Karpas-422 (cell line): ENCODE measurements at regions not wholly inside any gene's neighbourhood (a gene's known extent, or its start where the extent isn't known, plus 50 kb on each side); places are given as distances from the start of the nearest gene placed in this dataset.
"Not testable (repeated sequence)": the region's sequence is repeated elsewhere in the genome, so short reads cannot be mapped to it uniquely, and the experiment has no call there.

Source experiments
- DNase-seq: peaks from one replicate; pipeline ENCODE4 v3.0.0-alpha.2; 2015
- H2AFZ ChIP-seq: fragments of 200-600 bp; sonication (generic); 2 replicates; pipeline ENCODE4 v1.6.1; 2014; ENCODE audit warnings: antibody characterized with exemption, low read length, mixed read lengths
- H3K27ac ChIP-seq: fragments of 200-600 bp; sonication (generic); 2 replicates; pipeline ENCODE4 v1.5.1; 2014; ENCODE audit warnings: mild to moderate bottlenecking, low read length, moderate library complexity
- H3K27me3 ChIP-seq: fragments of 200-600 bp; sonication (generic); 2 replicates; pipeline ENCODE4 v1.6.1; 2014; ENCODE audit warnings: low read length, mixed read lengths
- H3K36me3 ChIP-seq: fragments of 200-600 bp; sonication (generic); 2 replicates; pipeline ENCODE4 v1.6.1; 2014; ENCODE audit warnings: low read length, mixed read lengths; ENCODE audit not compliant: insufficient read depth
- H3K4me1 ChIP-seq: fragments of 200-600 bp; sonication (generic); 2 replicates; pipeline ENCODE4 v1.6.1; 2014; ENCODE audit warnings: mild to moderate bottlenecking, low read length, mixed read lengths
- H3K4me2 ChIP-seq: fragments of 200-600 bp; sonication (generic); 2 replicates; pipeline ENCODE4 v1.6.1; 2014; ENCODE audit warnings: low read length, low read depth, mild to moderate bottlenecking; ENCODE audit not compliant: poor library complexity, severe bottlenecking
- H3K4me3 ChIP-seq: fragments of 200-600 bp; sonication (generic); 2 replicates; pipeline ENCODE4 v1.5.1; 2014; ENCODE audit warnings: mild to moderate bottlenecking, antibody characterized with exemption, low read length, mixed read lengths
- H3K79me2 ChIP-seq: fragments of 200-600 bp; sonication (generic); 2 replicates; pipeline ENCODE4 v1.6.1; 2014; ENCODE audit warnings: mild to moderate bottlenecking, low read length, mixed read lengths
- H3K9ac ChIP-seq: fragments of 200-600 bp; sonication (generic); 2 replicates; pipeline ENCODE4 v1.6.0; 2014; ENCODE audit warnings: low read length
- H3K9me2 ChIP-seq: fragments of 200-600 bp; sonication (generic), shearing (Covaris generic); replicated peaks from 2 replicates; pipeline ENCODE4 v1.6.0; 2014; ENCODE audit warnings: mild to moderate bottlenecking, low read length, moderate library complexity; ENCODE audit not compliant: insufficient read depth
- H3K9me3 ChIP-seq: fragments of 300-700, 200-600 bp; sonication (generic); 2 replicates; pipeline ENCODE4 v1.6.1; 2014; ENCODE audit warnings: low read length, mixed read lengths
- H4K20me1 ChIP-seq: fragments of 200-600 bp; sonication (generic); 2 replicates; pipeline ENCODE4 v1.6.1; 2014; ENCODE audit warnings: mild to moderate bottlenecking, antibody characterized with exemption, low read length, low read depth; ENCODE audit not compliant: insufficient read depth

DNA sequence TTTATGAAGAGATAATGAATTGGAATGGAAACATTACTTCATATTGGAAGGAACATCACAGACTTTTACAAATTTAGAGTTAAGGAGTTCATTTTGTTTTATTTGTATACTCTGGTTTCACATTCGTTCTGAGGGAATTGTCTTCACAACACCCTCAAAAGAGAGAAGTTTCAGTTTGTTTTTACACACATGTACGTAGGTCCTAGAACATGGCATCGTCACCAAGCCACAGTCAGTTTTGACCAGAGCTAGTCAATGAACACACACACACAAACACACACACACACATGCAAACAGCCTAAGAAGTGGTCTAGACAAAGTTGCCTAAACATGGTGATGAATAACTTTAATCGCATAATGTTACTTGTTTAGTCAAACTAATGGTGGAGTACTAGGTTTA is 427.9 kb upstream of the BCHE start:
- H2AFZ ChIP-seq = no peak overlapping the region
- H3K9me3 ChIP-seq = no peaks in the 10 kb centered on the region
- no peak overlapping the region for H3K9ac ChIP-seq

GRCh38 chr3:166263460-166263859 is 426.2 kb upstream of the BCHE start:
- Histone ChIP-seq H3K9me3 (peaks cover 4% of the 10 kb centered on the region; the same call in 1 of the 2 replicates), H3K9me2 (no peaks in the 10 kb centered on the region), H4K20me1 (no peaks in the 10 kb centered on the region), H3K9ac (no peak overlapping the region), H3K27me3 (no peaks in the 10 kb centered on the region), H2AFZ (no peak overlapping the region), H3K4me1 (no peaks in the 10 kb centered on the region), H3K27ac (no peak overlapping the region), H3K36me3 (no peaks in the 10 kb centered on the region), H3K79me2 (no peaks in the 10 kb centered on the region), H3K4me3 (no peak overlapping the region), H3K4me2 (no peak overlapping the region)
- DNase-seq = no peak

More for the DNA sequence above, 427.9 kb upstream of the BCHE start:
- Histone ChIP-seq H3K79me2 (no peaks in the 10 kb centered on the region), H3K4me2 (no peak overlapping the region), H3K36me3 (no peaks in the 10 kb centered on the region), H3K4me1 (no peaks in the 10 kb centered on the region), H4K20me1 (no peaks in the 10 kb centered on the region), H3K27me3 (no peaks in the 10 kb centered on the region), H3K9me2 (no peaks in the 10 kb centered on the region), H3K4me3 (no peak overlapping the region), H3K27ac (no peak overlapping the region)
- DNase-seq = no peak

DNA sequence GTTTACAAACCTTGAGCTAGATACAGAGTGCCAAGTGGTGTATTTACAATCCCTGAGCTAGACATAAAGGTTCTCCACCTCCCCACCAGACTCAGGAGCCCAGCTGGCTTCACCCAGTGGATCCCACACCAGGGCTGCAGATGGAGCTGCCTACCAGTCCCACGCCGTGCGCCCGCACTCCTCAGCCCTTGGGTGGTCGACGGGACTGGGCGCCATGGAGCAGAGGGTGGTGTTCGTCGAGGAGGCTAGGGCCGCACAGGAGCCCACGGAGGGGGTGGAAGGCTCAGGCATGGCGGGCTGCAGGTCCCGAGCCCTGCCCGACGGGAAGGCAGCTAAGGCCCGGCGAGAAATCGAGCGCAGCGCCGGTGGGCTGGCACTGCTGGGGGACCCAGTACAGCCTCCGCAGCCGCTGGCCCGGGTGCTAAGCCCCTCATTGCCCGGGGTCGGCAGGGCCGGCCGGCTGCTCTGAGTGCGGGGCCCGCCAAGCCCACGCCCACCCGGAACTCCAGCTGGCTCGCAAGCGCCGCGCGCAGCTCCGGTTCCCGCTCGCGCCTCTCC is 421.1 kb upstream of the BCHE start:
- not testable (repeated sequence) for H3K27me3 ChIP-seq, DNase-seq, H3K4me3 ChIP-seq, H3K9me3 ChIP-seq, H3K79me2 ChIP-seq, H3K27ac ChIP-seq, H3K4me2 ChIP-seq, H4K20me1 ChIP-seq, H2AFZ ChIP-seq, H3K9me2 ChIP-seq, H3K9ac ChIP-seq, H3K36me3 ChIP-seq, H3K4me1 ChIP-seq

- Histone ChIP-seq H3K9me3 (peaks cover 6% of the 10 kb centered on the region; the same call in 1 of the 2 replicates), H3K36me3 (no peaks in the 10 kb centered on the region), H4K20me1 (no peaks in the 10 kb centered on the region), H3K79me2 (no peaks in the 10 kb centered on the region), H3K27ac (no peak overlapping the region), H3K4me3 (no peak overlapping the region), H3K4me2 (no peak overlapping the region), H3K4me1 (no peaks in the 10 kb centered on the region), H2AFZ (no peak overlapping the region), H3K9me2 (no peaks in the 10 kb centered on the region), H3K9ac (no peak overlapping the region), H3K27me3 (no peaks in the 10 kb centered on the region)
- no peak for DNase-seq
Observed at GRCh38 chr3:166257715-166258114, 420.5 kb upstream of the BCHE start.

GRCh38 chr3:166248784-166249183 is 411.6 kb upstream of the BCHE start:
- no peak overlapping the region for H2AFZ ChIP-seq
- H4K20me1 ChIP-seq = no peaks in the 10 kb centered on the region
- H3K4me2 ChIP-seq = no peak overlapping the region
- H3K9me2 ChIP-seq = no peaks in the 10 kb centered on the region
- H3K9me3 ChIP-seq = peaks cover 1% of the 10 kb centered on the region; the same call in 1 of the 2 replicates
- no peak for DNase-seq
- H3K9ac ChIP-seq = no peak overlapping the region
- no peaks in the 10 kb centered on the region for H3K36me3 ChIP-seq
- H3K27me3 ChIP-seq = no peaks in the 10 kb centered on the region
- H3K4me1 ChIP-seq = no peaks in the 10 kb centered on the region
- H3K79me2 ChIP-seq = no peaks in the 10 kb centered on the region
- no peak overlapping the region for H3K4me3 ChIP-seq
- no peak overlapping the region for H3K27ac ChIP-seq

DNA sequence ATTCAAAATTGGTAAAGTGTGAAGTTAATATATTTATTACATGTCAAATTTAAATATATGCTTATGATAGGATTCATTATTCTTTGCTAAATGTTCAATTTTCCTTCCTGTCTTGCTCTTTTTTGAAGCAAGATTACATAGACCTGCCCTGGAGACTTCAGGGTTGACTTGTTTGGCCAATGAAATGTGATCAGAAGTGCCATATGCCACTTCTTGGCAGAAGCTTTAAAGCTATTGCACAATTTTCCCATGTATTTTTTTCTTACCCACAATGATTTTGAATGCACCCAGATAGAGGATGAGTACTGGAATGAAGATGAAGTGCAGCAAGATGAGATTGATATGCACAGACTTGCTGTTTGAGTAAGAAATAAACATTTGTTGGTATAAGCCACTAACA is 406.3 kb upstream of the BCHE start:
- H2AFZ ChIP-seq = no peak overlapping the region

GRCh38 chr3:166223120-166223519 is 385.9 kb upstream of the BCHE start:
- Histone ChIP-seq H3K27ac (no peak overlapping the region), H3K4me3 (no peak overlapping the region), H3K4me1 (no peaks in the 10 kb centered on the region), H4K20me1 (no peaks in the 10 kb centered on the region), H3K9me3 (peaks cover 10% of the 10 kb centered on the region; the same call in 1 of the 2 replicates), H3K9me2 (no peaks in the 10 kb centered on the region), H3K27me3 (no peaks in the 10 kb centered on the region), H2AFZ (no peak overlapping the region), H3K9ac (no peak overlapping the region), H3K36me3 (no peaks in the 10 kb centered on the region), H3K4me2 (no peak overlapping the region), H3K79me2 (no peaks in the 10 kb centered on the region)
- no peak for DNase-seq

More for the DNA sequence above, 406.3 kb upstream of the BCHE start:
- Histone ChIP-seq H3K36me3 (no peaks in the 10 kb centered on the region), H3K9me3 (no peaks in the 10 kb centered on the region; the same call in 1 of the 2 replicates), H3K79me2 (no peaks in the 10 kb centered on the region), H3K27ac (no peak overlapping the region), H3K27me3 (no peaks in the 10 kb centered on the region), H3K9ac (no peak overlapping the region), H3K4me3 (no peak overlapping the region), H3K4me1 (no peaks in the 10 kb centered on the region), H4K20me1 (no peaks in the 10 kb centered on the region), H3K4me2 (no peak overlapping the region), H3K9me2 (0 out of 2 replicates have a peak, but pooled peaks cover 3% of the 10 kb centered on the region)
- no peak for DNase-seq

DNA sequence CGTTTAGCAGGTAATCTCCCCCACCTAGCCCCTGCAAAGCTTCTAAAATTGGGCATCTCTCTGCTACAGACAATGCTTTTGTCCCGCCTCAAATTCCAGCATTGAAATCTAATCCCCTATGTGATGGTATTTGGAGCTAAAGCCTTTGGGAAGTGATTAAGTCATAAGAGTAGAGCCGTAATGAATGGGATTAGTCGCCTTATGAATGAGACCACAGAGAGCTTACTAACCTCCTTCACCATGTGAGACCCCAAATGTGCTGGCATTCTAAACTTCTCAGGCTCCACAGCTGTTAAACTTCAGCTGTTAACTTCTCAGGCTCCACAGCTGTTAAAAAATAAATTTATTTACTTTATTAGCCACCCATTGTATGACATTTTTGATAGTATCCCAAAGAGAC is 374.2 kb upstream of the BCHE start:
- no peaks in the 10 kb centered on the region for H3K9me3 ChIP-seq

More for the DNA sequence above, 374.2 kb upstream of the BCHE start:
- H3K9ac ChIP-seq = no peak overlapping the region
- no peaks in the 10 kb centered on the region for H3K36me3 ChIP-seq
- H3K79me2 ChIP-seq = no peaks in the 10 kb centered on the region
- no peak for DNase-seq
- H3K27me3 ChIP-seq = no peaks in the 10 kb centered on the region
- no peaks in the 10 kb centered on the region for H3K4me1 ChIP-seq
- no peak overlapping the region for H3K4me3 ChIP-seq
- no peaks in the 10 kb centered on the region for H4K20me1 ChIP-seq
- no peaks in the 10 kb centered on the region for H3K9me2 ChIP-seq
- H2AFZ ChIP-seq = no peak overlapping the region
- H3K4me2 ChIP-seq = no peak overlapping the region
- no peak overlapping the region for H3K27ac ChIP-seq
